AG08396 (cell line): ENCODE measurements at regions not wholly inside any gene's neighbourhood (a gene's known extent, or its start where the extent isn't known, plus 50 kb on each side); places are given as distances from the start of the nearest gene placed in this dataset.

Source experiments
- DNase-seq: peaks from one replicate; pipeline ENCODE4 v3.0.0; 2012; ENCODE audit warnings: low spot score, mixed read lengths

DNA sequence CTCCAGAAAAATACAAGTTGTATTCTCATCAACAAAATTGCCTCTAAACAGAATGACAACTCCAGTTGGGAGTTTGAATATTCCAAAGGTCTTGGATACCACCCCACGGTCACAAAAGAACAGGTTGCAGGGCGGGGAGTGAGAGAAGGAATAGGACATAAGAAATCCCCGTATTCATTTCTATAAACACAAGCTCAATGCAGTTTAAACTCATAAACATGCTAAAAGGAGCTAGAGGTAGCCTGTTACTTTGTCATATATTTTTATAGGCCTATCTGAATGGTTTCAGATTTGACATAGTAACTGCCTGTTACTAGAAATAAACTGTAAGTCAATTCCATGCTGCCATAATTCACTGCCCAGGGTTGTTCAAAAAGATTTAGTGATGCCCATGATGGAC, 567.5 kb downstream of the BCL11A start:
- DNase-seq = no peak

DNA sequence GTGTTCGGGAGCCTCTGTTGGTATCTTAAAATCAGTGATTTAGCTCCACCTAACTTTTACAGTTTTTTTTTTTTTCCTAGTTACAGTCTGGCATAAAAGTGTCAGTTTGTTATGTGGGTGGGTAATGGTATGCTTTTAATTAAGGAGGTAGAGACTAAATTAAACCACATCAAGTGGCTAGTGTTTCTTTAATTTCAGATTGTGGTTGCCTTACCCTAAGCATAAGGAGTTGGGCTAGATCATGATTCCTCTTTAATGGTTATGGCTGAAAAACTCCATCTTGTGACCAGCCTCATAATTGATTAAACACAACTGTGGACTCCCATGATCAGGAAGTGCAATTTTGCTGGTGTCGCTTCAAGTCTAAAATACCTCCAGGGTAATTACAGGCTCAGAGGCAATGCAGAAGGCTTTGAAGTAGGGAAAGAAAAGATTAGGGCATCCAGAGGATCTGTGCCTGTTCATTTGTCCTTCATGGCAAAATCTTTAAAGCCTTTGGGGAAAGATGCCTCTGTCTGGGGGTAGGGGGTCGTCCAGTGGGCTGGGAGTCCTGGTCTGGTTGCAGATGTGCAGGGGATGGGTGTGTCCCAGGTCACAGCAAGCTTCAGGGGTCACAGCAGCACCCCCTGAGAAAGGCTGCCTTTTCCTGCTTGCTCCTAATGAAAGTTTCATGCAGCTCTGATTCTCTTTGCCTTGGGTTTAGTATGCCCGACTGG, 579.2 kb downstream of the BCL11A start:
- no peak for DNase-seq

GRCh38 chr2:59969161-59969560, 584.3 kb downstream of the BCL11A start:
- DNase-seq = no peak

DNA sequence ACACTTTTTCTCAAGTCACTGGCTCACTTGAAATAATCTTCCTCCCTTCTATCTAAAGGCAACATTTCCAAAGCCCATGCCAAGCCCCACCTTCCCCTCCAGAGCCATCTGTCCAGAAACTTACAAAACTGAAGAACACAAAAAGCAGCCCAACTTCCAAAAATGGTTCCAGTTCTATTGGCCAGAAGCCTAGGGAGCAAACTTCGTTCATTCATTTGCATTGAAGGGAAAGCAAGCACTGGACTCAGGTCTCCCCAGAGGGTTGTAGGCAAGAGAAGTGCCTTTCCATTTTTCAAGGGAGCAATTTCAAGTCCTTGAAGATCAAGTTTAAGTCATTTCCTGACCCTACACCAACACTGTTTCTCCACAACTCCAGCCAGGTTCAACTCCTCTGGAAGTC, 585.0 kb downstream of the BCL11A start:
- no peak for DNase-seq

- DNase-seq = no peak
Measured at GRCh38 chr2:59967691-59968090, 585.8 kb downstream of the BCL11A start.

- DNase-seq = no peak
Measured at GRCh38 chr2:59963157-59963556, 590.3 kb downstream of the BCL11A start.

DNA sequence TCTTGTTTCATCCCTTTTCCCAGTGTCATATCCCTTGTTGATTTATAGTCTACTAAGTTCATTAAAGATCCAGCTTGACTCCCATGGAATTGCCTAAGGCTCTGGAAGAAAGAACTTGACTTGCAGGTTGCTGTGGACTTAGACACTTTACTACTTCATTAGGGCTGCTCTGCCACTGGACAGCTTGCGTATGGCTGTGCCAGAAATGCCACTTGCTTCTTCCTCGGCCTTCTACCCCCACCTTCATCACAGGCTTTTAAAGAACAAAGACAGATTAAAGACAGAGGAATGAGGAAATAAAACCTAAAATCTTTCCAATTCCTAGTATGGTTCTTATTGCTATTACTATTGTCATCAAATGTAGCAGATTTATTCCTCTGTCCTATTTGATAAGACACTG, 591.7 kb downstream of the BCL11A start:
- DNase-seq = no peak

DNA sequence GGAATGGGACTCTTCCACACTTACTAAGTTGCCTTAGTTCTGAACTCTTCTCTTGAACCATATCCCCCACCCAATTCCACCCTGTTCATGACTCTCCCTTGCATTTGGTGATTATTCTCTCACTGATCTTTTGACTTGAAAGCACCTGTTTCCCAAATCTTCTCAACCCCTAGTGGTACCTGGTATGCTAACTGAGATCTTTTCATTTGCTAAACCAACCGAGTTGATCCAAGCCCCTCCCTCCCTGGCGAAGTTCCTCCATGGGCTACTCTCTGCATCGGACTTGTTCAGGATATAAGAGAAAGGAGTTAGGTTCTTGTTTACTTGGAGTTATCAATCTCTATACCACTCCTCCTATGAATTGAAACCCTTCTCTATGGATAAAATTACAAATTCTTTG, 593.5 kb downstream of the BCL11A start:
- DNase-seq = no peak

DNA sequence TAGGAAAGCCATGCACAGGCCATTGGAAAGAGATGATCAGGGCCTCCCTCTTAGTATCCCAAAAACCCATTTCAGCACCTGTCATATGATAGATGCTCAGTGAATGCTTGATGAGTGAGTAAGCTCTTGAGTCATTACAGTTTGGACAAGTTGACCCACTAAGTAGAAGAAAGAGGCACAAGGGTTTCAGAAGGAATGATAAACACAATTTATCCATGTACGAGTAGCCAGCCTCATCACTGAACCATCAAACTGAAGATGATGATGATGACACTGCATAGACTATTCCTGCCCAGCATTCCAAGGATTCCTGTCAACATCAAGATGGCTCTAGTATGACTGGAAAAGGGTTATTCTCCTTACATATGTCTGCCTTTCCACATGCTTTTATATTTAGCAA, 596.0 kb downstream of the BCL11A start:
- DNase-seq = no peak

GRCh38 chr2:59956981-59957380, 596.5 kb downstream of the BCL11A start:
- DNase-seq = no peak

DNA sequence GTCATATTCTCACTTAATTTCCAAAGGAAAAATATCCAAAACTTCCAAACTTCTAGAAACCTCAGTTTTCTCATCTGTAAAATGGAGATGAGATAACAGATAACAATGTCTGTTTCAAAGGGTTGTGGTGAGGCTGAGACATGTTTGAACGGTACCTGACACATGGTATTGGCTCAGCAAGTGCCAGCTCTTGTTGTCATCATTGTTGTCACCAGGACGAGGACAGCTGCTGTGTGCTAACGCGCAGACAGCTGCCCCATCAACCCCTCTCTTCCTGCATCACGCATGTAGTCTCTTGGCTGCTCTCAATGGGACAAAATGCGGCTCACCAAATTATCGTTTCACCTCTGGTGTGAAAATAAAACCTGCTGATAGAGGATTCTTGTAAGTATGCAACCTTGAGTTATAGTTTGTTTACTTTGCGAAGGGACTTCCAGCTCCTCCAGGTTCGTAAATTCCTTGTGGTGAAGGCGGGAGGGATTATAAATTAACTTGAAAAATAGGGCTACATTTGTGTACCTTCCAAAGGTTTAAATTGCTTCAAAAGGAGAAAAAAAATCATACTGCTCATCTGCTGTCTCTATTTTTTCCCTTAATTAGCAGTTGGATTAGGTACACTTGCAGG, 605.4 kb downstream of the BCL11A start:
- no peak for DNase-seq

- DNase-seq = no peak
Measured at GRCh38 chr2:59947209-59947608, 606.2 kb downstream of the BCL11A start.

DNA sequence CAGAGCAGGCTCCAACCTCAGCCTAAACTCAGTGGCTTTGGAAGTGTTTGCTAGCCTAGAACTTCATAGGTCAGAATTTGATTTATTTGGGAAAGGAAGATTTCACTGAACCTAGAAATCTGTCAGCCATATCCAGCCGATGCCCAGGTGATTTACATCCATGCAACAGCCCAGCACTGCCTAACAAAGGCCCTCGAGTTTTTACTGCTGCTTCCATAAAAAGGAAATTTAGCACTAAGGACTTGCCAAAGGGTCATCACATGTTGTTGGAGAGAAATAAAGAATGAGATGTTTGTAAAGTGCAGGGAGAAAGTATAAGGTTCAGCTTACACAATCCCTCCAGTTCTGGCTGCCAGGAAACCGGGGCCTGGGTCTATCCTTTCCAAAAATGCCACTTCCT, 614.2 kb downstream of the BCL11A start:
- DNase-seq = no peak

DNA sequence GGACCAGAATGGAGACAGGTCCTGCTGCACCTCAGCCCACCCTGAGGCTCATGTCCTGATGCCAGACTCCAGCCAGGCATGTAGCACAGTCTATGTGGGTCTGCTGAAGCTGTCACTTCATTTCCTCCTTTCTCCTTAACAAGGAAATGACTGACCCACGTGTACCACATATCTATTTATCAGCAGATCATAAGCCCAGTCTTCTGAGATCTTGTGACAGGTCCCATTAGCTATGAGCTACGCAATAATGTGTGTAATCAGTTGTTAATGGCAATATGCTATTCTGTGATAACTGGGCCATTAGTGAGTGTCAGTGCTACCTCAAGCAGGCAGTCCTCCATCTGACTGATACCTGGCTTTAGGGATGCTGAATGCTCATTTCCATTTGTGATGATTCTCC, 615.3 kb downstream of the BCL11A start:
- no peak for DNase-seq

GRCh38 chr2:59936048-59936447, 617.4 kb downstream of the BCL11A start:
- DNase-seq = no peak

DNA sequence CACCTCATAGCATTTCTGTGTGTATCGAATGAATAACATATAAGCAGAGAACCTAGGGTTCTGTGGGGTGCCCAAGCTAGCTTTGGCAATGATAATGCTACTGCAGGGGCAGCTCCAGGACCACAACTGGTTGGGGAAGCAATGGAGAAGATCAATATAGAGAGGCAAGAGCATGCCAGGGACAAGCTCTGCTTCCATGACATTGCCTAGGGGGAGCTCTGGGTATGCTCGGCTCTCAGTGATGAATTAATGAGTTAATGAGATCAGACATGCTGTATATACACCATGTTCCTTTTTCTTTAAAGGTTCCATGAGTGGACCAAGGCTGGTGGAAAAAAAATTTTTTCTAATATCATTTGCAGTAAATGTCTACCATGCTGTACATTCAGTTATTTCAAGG, 618.4 kb downstream of the BCL11A start:
- DNase-seq = no peak

- DNase-seq = no peak
Measured at GRCh38 chr2:59933948-59934347, 619.5 kb downstream of the BCL11A start.

DNA sequence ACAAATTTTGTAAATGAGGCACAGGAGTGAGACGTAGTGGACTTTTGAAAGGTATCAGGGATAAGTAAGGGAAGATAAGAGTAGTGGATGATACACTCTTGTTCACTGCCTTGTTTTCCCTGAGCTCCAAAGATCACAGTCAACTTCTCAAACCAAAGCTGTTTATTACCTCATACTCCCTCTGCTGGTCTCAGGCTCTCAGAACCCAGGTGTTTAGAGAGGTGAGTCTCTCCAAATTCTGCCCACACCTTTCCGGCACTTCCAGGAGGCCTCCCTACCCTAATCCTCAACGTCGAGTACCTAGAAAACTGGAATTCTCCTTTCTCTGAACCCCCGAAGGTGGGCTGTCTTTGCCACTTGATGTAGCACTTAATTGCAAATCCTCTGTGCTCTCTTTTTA, 621.1 kb downstream of the BCL11A start:
- no peak for DNase-seq

- DNase-seq = no peak
Measured at GRCh38 chr2:59930430-59930829, 623.0 kb downstream of the BCL11A start.

DNA sequence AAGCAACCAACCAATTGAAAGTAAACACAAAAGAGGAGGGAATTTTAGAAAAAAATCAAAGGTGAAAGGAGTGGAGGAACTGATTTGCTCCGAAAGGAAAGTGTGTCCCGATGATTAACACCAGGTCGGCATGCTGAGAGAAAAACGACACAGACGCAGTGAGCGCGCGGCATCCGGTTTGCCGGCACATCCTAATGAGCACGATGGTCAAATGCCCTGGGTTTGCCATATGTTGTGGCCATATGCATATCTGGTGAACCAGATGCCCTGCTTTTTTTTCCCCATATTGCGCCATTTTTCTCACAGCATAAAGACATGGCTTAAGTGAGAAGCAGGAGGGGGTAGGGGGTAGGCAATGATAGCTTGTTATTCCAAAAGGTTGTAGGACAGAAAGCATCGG, 626.7 kb downstream of the BCL11A start:
- DNase-seq = no peak

DNA sequence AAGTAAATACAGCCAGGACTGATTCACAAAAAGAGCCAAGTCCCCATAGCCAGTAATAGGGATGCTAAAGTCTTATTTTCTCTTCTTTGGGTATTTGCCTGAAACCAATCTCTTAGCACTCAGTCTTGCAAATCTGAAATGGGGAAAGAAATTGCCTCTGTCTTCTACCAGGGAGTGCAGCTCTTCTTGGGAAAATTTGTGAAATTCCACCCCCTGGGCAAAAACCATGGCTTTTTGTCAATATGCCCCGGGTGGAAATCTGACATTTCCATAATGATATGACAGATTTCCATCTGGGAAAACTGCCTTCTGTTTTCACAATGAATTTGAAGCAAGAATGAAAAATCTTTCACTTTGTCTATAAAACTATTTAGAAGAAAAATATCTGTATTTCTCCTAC, 628.1 kb downstream of the BCL11A start:
- no peak for DNase-seq

DNA sequence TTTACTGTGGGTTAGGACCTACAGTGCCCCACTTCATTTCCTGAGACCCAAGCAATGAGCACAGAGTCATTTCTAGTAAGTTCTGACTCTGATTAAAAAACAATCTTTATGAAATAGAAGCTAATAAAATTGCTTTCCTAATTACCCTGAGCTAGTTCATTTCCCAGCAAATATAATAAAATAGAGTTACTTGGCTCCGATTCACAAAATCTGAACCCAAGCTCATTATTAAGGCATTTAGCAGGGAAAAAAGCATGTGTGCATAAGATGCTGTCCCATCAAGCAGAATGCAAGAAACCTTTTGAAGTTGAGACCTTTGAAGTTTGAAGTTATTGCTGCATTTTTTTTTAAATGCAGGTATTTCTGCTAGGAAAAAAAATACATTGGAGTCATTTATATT, 629.1 kb downstream of the BCL11A start:
- no peak for DNase-seq

GRCh38 chr2:59922450-59922849, 631.0 kb downstream of the BCL11A start:
- DNase-seq = no peak

DNA sequence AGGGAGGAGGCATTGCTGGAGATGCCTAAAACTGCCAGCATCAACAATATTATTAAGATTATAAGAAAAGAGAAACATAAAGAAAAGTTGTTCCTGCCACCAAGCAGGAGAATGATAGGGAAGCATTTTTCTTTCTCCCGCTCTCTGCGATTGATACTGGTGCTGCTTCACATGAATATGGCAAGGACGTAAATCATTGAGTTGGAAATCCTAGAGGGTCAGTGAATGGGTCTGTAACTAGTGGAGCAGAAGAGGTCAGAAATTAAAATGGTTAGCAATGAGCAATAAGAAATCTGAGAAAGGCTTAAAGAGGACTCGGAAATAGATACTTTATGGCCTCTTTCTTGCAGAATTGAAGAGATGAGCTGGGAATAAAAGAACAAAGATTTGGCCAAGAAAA, 631.7 kb downstream of the BCL11A start:
- no peak for DNase-seq
